Activated naive CD4-positive, alpha-beta T cell treated with Interleukin-2 at 50 U/mL for 16 hours (primary cell): ENCODE measurements at regions not wholly inside any gene's neighbourhood (a gene's known extent, or its start where the extent isn't known, plus 50 kb on each side); places are given as distances from the start of the nearest gene placed in this dataset.

ENCODE experiments used
- DNase-seq: peaks from one replicate; pipeline ENCODE4 v3.0.0-alpha.2; 2020

- DNase-seq = no peak
Observed at GRCh38 chr16:9484426-9484825, 393.0 kb downstream of the HAPSTR1 start.

- DNase-seq = no peak
Observed at GRCh38 chr16:9484881-9485280, 393.4 kb downstream of the HAPSTR1 start.

- DNase-seq = no peak
Observed at GRCh38 chr16:9489835-9490467, 398.5 kb downstream of the HAPSTR1 start.

GRCh38 chr16:9495824-9496223, 404.4 kb downstream of the HAPSTR1 start:
- no peak for DNase-seq

- DNase-seq = no peak
Observed at GRCh38 chr16:9497750-9498149, 406.3 kb downstream of the HAPSTR1 start.

GRCh38 chr16:9499941-9500593, 408.6 kb downstream of the HAPSTR1 start:
- DNase-seq = no peak

GRCh38 chr16:9500872-9501271, 409.4 kb downstream of the HAPSTR1 start:
- no peak for DNase-seq

- no peak for DNase-seq
Observed at GRCh38 chr16:9503251-9503984, 412.0 kb downstream of the HAPSTR1 start.

- no peak for DNase-seq
Observed at GRCh38 chr16:9508328-9508936, 417.0 kb downstream of the HAPSTR1 start.

GRCh38 chr16:9509663-9510062, 418.2 kb downstream of the HAPSTR1 start:
- no peak for DNase-seq

GRCh38 chr16:9511389-9511788, 419.9 kb downstream of the HAPSTR1 start:
- DNase-seq = no peak

- DNase-seq = no peak
Observed at GRCh38 chr16:9516444-9516843, 425.0 kb downstream of the HAPSTR1 start.

GRCh38 chr16:9518051-9518450, 426.6 kb downstream of the HAPSTR1 start:
- DNase-seq = no peak

GRCh38 chr16:9518581-9518980, 427.1 kb downstream of the HAPSTR1 start:
- DNase-seq = no peak

- no peak for DNase-seq
Observed at GRCh38 chr16:9521749-9522370, 430.4 kb downstream of the HAPSTR1 start.

- no peak for DNase-seq
Observed at GRCh38 chr16:9522614-9523013, 431.2 kb downstream of the HAPSTR1 start.

- DNase-seq = no peak
Observed at GRCh38 chr16:9523994-9524393, 432.6 kb downstream of the HAPSTR1 start.

GRCh38 chr16:9525037-9525436, 433.6 kb downstream of the HAPSTR1 start:
- no peak for DNase-seq

GRCh38 chr16:9526791-9527190, 435.3 kb downstream of the HAPSTR1 start:
- DNase-seq = no peak

GRCh38 chr16:9527976-9528375, 436.5 kb downstream of the HAPSTR1 start:
- no peak for DNase-seq

GRCh38 chr16:9528511-9529079, 437.2 kb downstream of the HAPSTR1 start:
- DNase-seq = no peak

GRCh38 chr16:9533042-9533441, 441.6 kb downstream of the HAPSTR1 start:
- DNase-seq = no peak

GRCh38 chr16:9534759-9535158, 443.3 kb downstream of the HAPSTR1 start:
- no peak for DNase-seq
